Fibroblast of the aortic adventitia (primary cell): ENCODE measurements at regions not wholly inside any gene's neighbourhood (a gene's known extent, or its start where the extent isn't known, plus 50 kb on each side); places are given as distances from the start of the nearest gene placed in this dataset.
A peak's percentile ranks its signal among the peaks of the same experiment; 100 is the strongest.

ENCODE experiments used
- DNase-seq: peaks from one replicate; pipeline ENCODE4 v3.0.0-alpha.2; 2010; ENCODE audit warnings: low read depth
- H3K4me3 ChIP-seq: 2 replicates; pipeline ENCODE4 v1.5.1; 2011; ENCODE audit warnings: low read depth, mild to moderate bottlenecking, control low read depth, low read length, moderate library complexity
- CTCF ChIP-seq: IDR thresholded peaks from 2 replicates; pipeline ENCODE4 v1.5.1; 2011; ENCODE audit warnings: mild to moderate bottlenecking, low read length, control low read depth, inconsistent platforms; ENCODE audit not compliant: insufficient read depth

DNA sequence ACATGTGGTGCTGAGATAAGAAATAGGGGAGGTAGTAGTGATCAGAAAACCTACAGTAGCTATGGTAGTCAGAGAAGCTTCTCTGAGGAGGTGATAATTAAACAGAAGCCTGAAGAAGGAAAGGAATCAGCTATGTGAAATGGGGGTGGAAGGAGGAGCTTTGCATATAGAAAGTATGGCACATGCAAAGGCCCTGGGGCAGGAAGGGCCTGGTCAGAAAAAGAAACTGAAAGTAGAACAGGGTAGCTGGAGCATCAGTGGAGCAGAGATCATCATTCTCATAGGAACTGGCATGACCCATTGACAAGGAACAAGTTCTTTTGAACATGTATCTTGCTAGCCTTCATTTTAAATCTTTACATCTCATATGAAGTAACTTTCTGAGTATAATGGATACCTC is 80.7 kb upstream of the ADRA1B start:
- H3K4me3 ChIP-seq = no peak overlapping the region
- no peak for DNase-seq
- no peak for TF ChIP-seq CTCF

- TF ChIP-seq CTCF = no peak
- no peak for DNase-seq
- H3K4me3 ChIP-seq = no peak overlapping the region
Measured at GRCh38 chr5:159836691-159837090, 79.6 kb upstream of the ADRA1B start.

GRCh38 chr5:159837860-159838259 is 78.4 kb upstream of the ADRA1B start:
- DNase-seq = no peak
- no peak overlapping the region for H3K4me3 ChIP-seq
- no peak for TF ChIP-seq CTCF

- no peak overlapping the region for H3K4me3 ChIP-seq
- no peak for TF ChIP-seq CTCF
- DNase-seq = no peak
Measured at GRCh38 chr5:159838551-159839222, 77.6 kb upstream of the ADRA1B start.

GRCh38 chr5:159844267-159845121 is 71.8 kb upstream of the ADRA1B start:
- TF ChIP-seq CTCF = no peak
- DNase-seq = no peak
- no peak overlapping the region for H3K4me3 ChIP-seq

GRCh38 chr5:159849437-159850083 is 66.7 kb upstream of the ADRA1B start:
- DNase-seq = peak; percentile 79
- no peak for TF ChIP-seq CTCF
- no peak overlapping the region for H3K4me3 ChIP-seq
